SHP77 (cell line): ENCODE measurements at regions not wholly inside any gene's neighbourhood (a gene's known extent, or its start where the extent isn't known, plus 50 kb on each side); places are given as distances from the start of the nearest gene placed in this dataset.
A peak's percentile ranks its signal among the peaks of the same experiment; 100 is the strongest.

Experiments
- DNase-seq, 2 experiments: peaks; one replicate each; lab custom pipeline; 2025; lab: John Stamatoyannopoulos, UW

- DNase-seq: no peak
Measured at GRCh38 chr2:200054681-200055468, 99.5 kb downstream of the MAIP1 start.

- DNase-seq: no peak
Measured at GRCh38 chr2:200056105-200056504, 100.7 kb downstream of the MAIP1 start.

- no peak for DNase-seq
Measured at GRCh38 chr2:200063155-200063554, 107.8 kb downstream of the MAIP1 start.

GRCh38 chr2:200064879-200065278, 109.5 kb downstream of the MAIP1 start:
- DNase-seq: no peak

- no peak for DNase-seq
Measured at GRCh38 chr2:200065477-200065876, 110.1 kb downstream of the MAIP1 start.

- no peak for DNase-seq
Measured at GRCh38 chr2:200066417-200066816, 111.0 kb downstream of the MAIP1 start.

- no peak for DNase-seq
Measured at GRCh38 chr2:200068642-200069041, 113.3 kb downstream of the MAIP1 start.

GRCh38 chr2:200077210-200077650, 121.8 kb downstream of the MAIP1 start:
- peak; percentile 18 to 22 for DNase-seq

- no peak for DNase-seq
Measured at GRCh38 chr2:200077838-200078237, 122.5 kb downstream of the MAIP1 start.

GRCh38 chr2:200079356-200079755, 124.0 kb downstream of the MAIP1 start:
- DNase-seq: no peak

- no peak for DNase-seq
Measured at GRCh38 chr2:200081236-200081635, 125.9 kb downstream of the MAIP1 start.

GRCh38 chr2:200081811-200082210, 126.4 kb downstream of the MAIP1 start:
- DNase-seq: no peak

GRCh38 chr2:200084036-200084435, 128.7 kb downstream of the MAIP1 start:
- DNase-seq: no peak

- no peak for DNase-seq
Measured at GRCh38 chr2:200086911-200087310, 131.5 kb downstream of the MAIP1 start.

- DNase-seq: no peak
Measured at GRCh38 chr2:200087451-200087850, 132.1 kb downstream of the MAIP1 start.

- DNase-seq: no peak
Measured at GRCh38 chr2:200089040-200089755, 133.8 kb downstream of the MAIP1 start.

- DNase-seq: no peak
Measured at GRCh38 chr2:200089756-200090109, 134.4 kb downstream of the MAIP1 start.

- DNase-seq: no peak
Measured at GRCh38 chr2:200090683-200091082, 135.3 kb downstream of the MAIP1 start.

- DNase-seq: no peak
Measured at GRCh38 chr2:200091126-200091525, 135.7 kb downstream of the MAIP1 start.

GRCh38 chr2:200092235-200092634, 136.9 kb downstream of the MAIP1 start:
- DNase-seq: no peak

- no peak for DNase-seq
Measured at GRCh38 chr2:200095436-200095835, 140.1 kb downstream of the MAIP1 start.

GRCh38 chr2:200099256-200099655, 143.9 kb downstream of the MAIP1 start:
- DNase-seq: no peak

GRCh38 chr2:200100027-200100426, 144.6 kb downstream of the MAIP1 start:
- DNase-seq: no peak

- DNase-seq: no peak
Measured at GRCh38 chr2:200101922-200102321, 146.5 kb downstream of the MAIP1 start.
